Loucy (cell line): ENCODE measurements at regions not wholly inside any gene's neighbourhood (a gene's known extent, or its start where the extent isn't known, plus 50 kb on each side); places are given as distances from the start of the nearest gene placed in this dataset.

Source experiments
- CTCF ChIP-seq: fragments of 200-600 bp; sonication (generic); conservative IDR thresholded peaks from 2 replicates; pipeline ENCODE4 v1.5.1; 2014; ENCODE audit warnings: mild to moderate bottlenecking, antibody characterized with exemption, low read length
- EZH2phosphoT487 ChIP-seq: fragments of 200-600 bp; IDR thresholded peaks from 2 replicates; pipeline ENCODE4 v1.6.1; 2018; ENCODE audit warnings: antibody characterized with exemption, mild to moderate bottlenecking, moderate library complexity, borderline replicate concordance

GRCh38 chr6:27174958-27175357 lies 72.5 kb upstream of the PRSS16 start:
- TF ChIP-seq CTCF (no peak), EZH2phosphoT487 (no peak)
